ENCODE measurements at regions not wholly inside any gene's neighbourhood (a gene's known extent, or its start where the extent isn't known, plus 50 kb on each side); places are given as distances from the start of the nearest gene placed in this dataset.

DNA sequence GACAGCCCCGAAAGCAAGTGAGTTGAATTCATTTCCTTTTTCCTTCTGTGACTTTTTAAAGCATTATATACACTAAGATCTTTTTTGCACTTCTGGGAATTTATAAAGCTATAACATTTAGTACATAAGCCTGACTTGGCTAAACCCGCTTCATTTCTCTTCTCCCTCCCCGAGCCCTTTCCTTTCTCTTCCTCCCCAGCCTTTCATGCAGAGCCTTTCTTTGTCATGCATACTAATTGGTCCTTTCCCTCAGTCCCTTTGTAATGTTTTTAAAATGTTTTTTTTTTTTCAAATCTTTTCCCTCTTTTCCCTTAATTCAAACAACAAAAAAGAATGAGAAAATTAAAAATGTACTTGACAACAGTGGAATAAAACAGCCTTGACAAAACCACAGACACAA is 246.4 kb downstream of the PSAT1 start:
- TF ChIP-seq, protein P1, sequence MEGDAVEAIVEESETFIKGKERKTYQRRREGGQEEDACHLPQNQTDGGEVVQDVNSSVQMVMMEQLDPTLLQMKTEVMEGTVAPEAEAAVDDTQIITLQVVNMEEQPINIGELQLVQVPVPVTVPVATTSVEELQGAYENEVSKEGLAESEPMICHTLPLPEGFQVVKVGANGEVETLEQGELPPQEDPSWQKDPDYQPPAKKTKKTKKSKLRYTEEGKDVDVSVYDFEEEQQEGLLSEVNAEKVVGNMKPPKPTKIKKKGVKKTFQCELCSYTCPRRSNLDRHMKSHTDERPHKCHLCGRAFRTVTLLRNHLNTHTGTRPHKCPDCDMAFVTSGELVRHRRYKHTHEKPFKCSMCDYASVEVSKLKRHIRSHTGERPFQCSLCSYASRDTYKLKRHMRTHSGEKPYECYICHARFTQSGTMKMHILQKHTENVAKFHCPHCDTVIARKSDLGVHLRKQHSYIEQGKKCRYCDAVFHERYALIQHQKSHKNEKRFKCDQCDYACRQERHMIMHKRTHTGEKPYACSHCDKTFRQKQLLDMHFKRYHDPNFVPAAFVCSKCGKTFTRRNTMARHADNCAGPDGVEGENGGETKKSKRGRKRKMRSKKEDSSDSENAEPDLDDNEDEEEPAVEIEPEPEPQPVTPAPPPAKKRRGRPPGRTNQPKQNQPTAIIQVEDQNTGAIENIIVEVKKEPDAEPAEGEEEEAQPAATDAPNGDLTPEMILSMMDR (IDR thresholded peaks at IDR 0.05; ENCODE audit: control extremely low read depth in 1 of 3, insufficient read depth in 1 of 3, low read depth in 1 of 3, low read length in 3 of 3): no peak
- TF ChIP-seq, protein P2, sequence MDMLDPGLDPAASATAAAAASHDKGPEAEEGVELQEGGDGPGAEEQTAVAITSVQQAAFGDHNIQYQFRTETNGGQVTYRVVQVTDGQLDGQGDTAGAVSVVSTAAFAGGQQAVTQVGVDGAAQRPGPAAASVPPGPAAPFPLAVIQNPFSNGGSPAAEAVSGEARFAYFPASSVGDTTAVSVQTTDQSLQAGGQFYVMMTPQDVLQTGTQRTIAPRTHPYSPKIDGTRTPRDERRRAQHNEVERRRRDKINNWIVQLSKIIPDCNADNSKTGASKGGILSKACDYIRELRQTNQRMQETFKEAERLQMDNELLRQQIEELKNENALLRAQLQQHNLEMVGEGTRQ (IDR thresholded peaks at IDR 0.05; ENCODE audit: low read length): no peak
- TF ChIP-seq YY1 (IDR thresholded peaks at IDR 0.05; ENCODE audit: low read depth, low read length) (no peak), BRCA1 (IDR thresholded peaks at IDR 0.05; ENCODE audit: low read depth, low read length) (no peak), TEAD4 (IDR thresholded peaks at IDR 0.05; ENCODE audit: low read depth, low read length) (no peak)
- TF ChIP-seq, protein P3, sequence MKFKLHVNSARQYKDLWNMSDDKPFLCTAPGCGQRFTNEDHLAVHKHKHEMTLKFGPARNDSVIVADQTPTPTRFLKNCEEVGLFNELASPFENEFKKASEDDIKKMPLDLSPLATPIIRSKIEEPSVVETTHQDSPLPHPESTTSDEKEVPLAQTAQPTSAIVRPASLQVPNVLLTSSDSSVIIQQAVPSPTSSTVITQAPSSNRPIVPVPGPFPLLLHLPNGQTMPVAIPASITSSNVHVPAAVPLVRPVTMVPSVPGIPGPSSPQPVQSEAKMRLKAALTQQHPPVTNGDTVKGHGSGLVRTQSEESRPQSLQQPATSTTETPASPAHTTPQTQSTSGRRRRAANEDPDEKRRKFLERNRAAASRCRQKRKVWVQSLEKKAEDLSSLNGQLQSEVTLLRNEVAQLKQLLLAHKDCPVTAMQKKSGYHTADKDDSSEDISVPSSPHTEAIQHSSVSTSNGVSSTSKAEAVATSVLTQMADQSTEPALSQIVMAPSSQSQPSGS (IDR thresholded peaks at IDR 0.05; ENCODE audit: low read length): no peak
